Lower leg skin (tissue), 4 donors: ENCODE measurements at regions not wholly inside any gene's neighbourhood (a gene's known extent, or its start where the extent isn't known, plus 50 kb on each side); places are given as distances from the start of the nearest gene placed in this dataset.

ENCODE experiments used
- DNase-seq, 2 donors: peaks; one replicate each; pipeline ENCODE4 v3.0.0-alpha.2; 2019; ENCODE audit warnings: low spot score in 2 of 2
- H3K4me3 ChIP-seq: fragments of 200-600 bp; sonication (generic); 2 replicates; pipeline ENCODE4 v1.5.1; 2017; ENCODE audit warnings: mild to moderate bottlenecking, low read depth; ENCODE audit not compliant: poor library complexity, severe bottlenecking
- CTCF ChIP-seq, 3 donors: fragments of 450-650 bp; IDR thresholded peaks; one replicate each; pipeline ENCODE4 v1.5.1; 2016; ENCODE audit warnings: antibody characterized with exemption in 3 of 3, mild to moderate bottlenecking in 3 of 3, moderate library complexity in 2 of 3
- POLR2A ChIP-seq, 2 donors: fragments of 450-650 bp; IDR thresholded peaks; one replicate each; pipeline ENCODE4 v1.6.1; 2016 to 2017; ENCODE audit warnings: antibody characterized with exemption in 2 of 2, mild to moderate bottlenecking in 1 of 2, moderate library complexity in 1 of 2
- WGBS, 2 donors: methylation state at CpG; one replicate each; pipeline ENCODE4 v1.1.5; 2018; 5-methylcytosine and 5-hydroxymethylcytosine counted together
- intact Hi-C: fragments of 100-400 bp; cut with DNase I; formaldehyde crosslinking; loops from one replicate; pipeline ENCODE4 v1.15.0; 2023; ENCODE audit warnings: low total_unique reads

- no peak for TF ChIP-seq CTCF (IDR thresholded peaks at IDR 0.05)
- no peak for TF ChIP-seq POLR2A (IDR thresholded peaks at IDR 0.05)
- H3K4me3 ChIP-seq, result no peak overlapping the region
- DNase-seq, result no peak
- intact Hi-C loops, result no loop called here
- 85 to 96% methylated on average over 3 of the region's 3 CpGs for WGBS, 2 donors
These were observed 201.4 kb upstream of the STT3B start for GRCh38 chr3:31331278-31331677.

GRCh38 chr3:31341130-31341529, 191.6 kb upstream of the STT3B start:
- DNase-seq, result no peak
- TF ChIP-seq POLR2A (IDR thresholded peaks at IDR 0.05) (no peak), CTCF (IDR thresholded peaks at IDR 0.05) (no peak)
- intact Hi-C loops, result no loop called here
- H3K4me3 ChIP-seq, result no peak overlapping the region
- WGBS, 2 donors, result 47 to 57% methylated on average over 2 of the region's 2 CpGs

GRCh38 chr3:31343075-31343474, 189.7 kb upstream of the STT3B start:
- intact Hi-C loops, result no loop called here
- TF ChIP-seq CTCF (IDR thresholded peaks at IDR 0.05) (no peak), POLR2A (IDR thresholded peaks at IDR 0.05) (no peak)
- no peak overlapping the region for H3K4me3 ChIP-seq
- no peak for DNase-seq
- 64 to 69% methylated on average over 1 of the region's 1 CpG for WGBS, 2 donors

GRCh38 chr3:31345581-31345980, 187.1 kb upstream of the STT3B start:
- no peak for TF ChIP-seq POLR2A (IDR thresholded peaks at IDR 0.05)
- TF ChIP-seq CTCF (IDR thresholded peaks at IDR 0.05), result no peak
- intact Hi-C loops, result no loop called here
- no peak overlapping the region for H3K4me3 ChIP-seq
- no peak for DNase-seq
- WGBS, 2 donors, result 88 to 93% methylated on average over 2 of the region's 2 CpGs

- intact Hi-C loops, result no loop called here
- H3K4me3 ChIP-seq, result no peak overlapping the region
- 90 to 92% methylated on average over 5 of the region's 5 CpGs for WGBS, 2 donors
- TF ChIP-seq CTCF (IDR thresholded peaks at IDR 0.05), result no peak
- no peak for TF ChIP-seq POLR2A (IDR thresholded peaks at IDR 0.05)
- no peak for DNase-seq
These were observed 186.2 kb upstream of the STT3B start for GRCh38 chr3:31346542-31346979.

- DNase-seq, result no peak
- H3K4me3 ChIP-seq, result no peak overlapping the region
- intact Hi-C loops, result no loop called here
- WGBS, 2 donors, result 91 to 92% methylated on average over 1 of the region's 1 CpG
- TF ChIP-seq CTCF (IDR thresholded peaks at IDR 0.05), result no peak
- no peak for TF ChIP-seq POLR2A (IDR thresholded peaks at IDR 0.05)
These were observed 183.6 kb upstream of the STT3B start for GRCh38 chr3:31349001-31349748.
